BLaER1 treated with 17β-estradiol and CSF1 and Interleukin-3, amounts not matched to agents 10 nM and 100 nM (cell line): ENCODE measurements at regions not wholly inside any gene's neighbourhood (a gene's known extent, or its start where the extent isn't known, plus 50 kb on each side); places are given as distances from the start of the nearest gene placed in this dataset.
A peak's percentile ranks its signal among the peaks of the same experiment; 100 is the strongest.

ENCODE experiments used
- H3K27ac ChIP-seq, 11 experiments: shearing (Covaris generic); formaldehyde crosslinking; 2 replicates each; pipeline ENCODE4 v1.8.1; 2022
- H3K27me3 ChIP-seq, 11 experiments: shearing (Covaris generic); formaldehyde crosslinking; 2 replicates each; pipeline ENCODE4 v1.8.1; 2022
- H3K36me3 ChIP-seq, 11 experiments: shearing (Covaris generic); formaldehyde crosslinking; 2 replicates each; pipeline ENCODE4 v1.8.1; 2022
- H3K4me1 ChIP-seq, 10 experiments: shearing (Covaris generic); formaldehyde crosslinking; 2 replicates each; pipeline ENCODE4 v1.8.1; 2022
- H3K4me2 ChIP-seq, 11 experiments: shearing (Covaris generic); formaldehyde crosslinking; 2 replicates each; pipeline ENCODE4 v1.8.1; 2022
- H3K4me3 ChIP-seq, 10 experiments: shearing (Covaris generic); formaldehyde crosslinking; 2 replicates each; pipeline ENCODE4 v1.8.1; 2022
- H3K9ac ChIP-seq, 11 experiments: shearing (Covaris generic); formaldehyde crosslinking; 2 replicates each; pipeline ENCODE4 v1.8.1; 2022
- H3K9me3 ChIP-seq, 11 experiments: shearing (Covaris generic); formaldehyde crosslinking; replicated peaks in 1 of 11; 2 replicates each; pipeline ENCODE4 v1.8.1; 2022
- H4K20me1 ChIP-seq, 11 experiments: shearing (Covaris generic); formaldehyde crosslinking; 2 replicates each; pipeline ENCODE4 v1.8.1; 2022
- Cebpa-rat ChIP-seq, 11 experiments: shearing (Covaris generic); IDR thresholded peaks; 2 replicates each; pipeline ENCODE4 v1.8.1; 2022

DNA sequence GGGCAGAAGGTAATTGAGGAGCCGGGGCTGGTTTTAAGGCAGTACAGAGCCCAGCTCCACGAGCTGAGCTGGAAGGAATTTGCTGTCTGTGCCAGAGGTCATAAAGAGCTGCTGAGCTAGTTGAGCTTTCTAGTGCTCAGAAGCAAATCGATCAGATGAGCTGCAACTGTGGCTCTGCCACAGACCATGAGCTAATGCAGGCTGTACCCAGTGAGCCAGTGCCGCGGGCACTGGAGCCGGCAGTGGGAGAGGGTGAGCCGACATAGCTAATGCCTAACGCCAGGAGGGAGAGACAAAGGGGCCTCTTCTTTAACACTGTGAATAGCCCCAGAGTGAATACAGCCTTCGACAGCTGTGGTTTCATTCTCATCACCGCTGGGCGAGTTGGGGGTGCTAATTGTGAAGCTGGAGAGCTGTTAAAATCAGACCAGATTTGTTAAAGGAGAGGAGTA lies 410.1 kb upstream of the TCF4 start:
- Histone ChIP-seq H3K27ac (no peak overlapping the region), H3K4me3 (no peak overlapping the region), H3K36me3 (no peaks in the 10 kb centered on the region), H3K9ac (no peak overlapping the region), H3K4me1 (peaks cover 15 to 26% (median 22%) of the 10 kb centered on the region in 10 experiments), H4K20me1 (no peaks in the 10 kb centered on the region), H3K4me2 (peak overlapping the region in 10 of 11 experiments; percentile 57 to 71 (median 64); a peak in 17 of 22 replicates), H3K27me3 (no peaks in the 10 kb centered on the region), H3K9me3 (no peaks in the 10 kb centered on the region)
- TF ChIP-seq Cebpa-rat (IDR thresholded peaks at IDR 0.05), result no peak

DNA sequence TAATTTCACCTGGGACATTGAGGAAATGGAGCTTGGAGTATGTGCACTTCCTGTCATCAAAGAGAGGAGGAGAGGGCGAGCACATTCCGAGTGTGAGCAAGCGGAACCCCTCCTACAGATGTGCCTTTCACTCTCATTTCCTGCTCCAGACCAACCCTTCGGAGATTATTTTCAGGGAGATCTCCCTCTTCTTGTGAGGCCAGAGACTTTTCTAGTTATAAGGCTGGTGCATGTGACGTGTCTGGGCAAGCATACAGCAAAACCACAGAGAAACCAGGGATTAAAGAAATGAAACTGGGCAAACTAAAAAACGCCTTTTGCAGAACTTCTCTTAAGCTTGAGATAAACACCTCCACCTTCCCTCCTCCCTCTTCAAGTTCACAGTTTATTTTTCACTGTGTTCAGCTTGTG lies 409.2 kb upstream of the TCF4 start:
- Histone ChIP-seq H3K27me3 (no peaks in the 10 kb centered on the region), H3K4me1 (peaks cover 15 to 26% (median 22%) of the 10 kb centered on the region in 10 experiments), H3K9ac (no peak overlapping the region), H3K9me3 (no peaks in the 10 kb centered on the region), H4K20me1 (no peaks in the 10 kb centered on the region), H3K36me3 (no peaks in the 10 kb centered on the region), H3K4me3 (0 out of 20 replicates have a peak overlapping the region, but pooled peaks of 1 of the 10 experiments have one; percentile 9), H3K27ac (peak overlapping the region in 1 of 11 experiments; percentile 26; a peak in 1 of 22 replicates), H3K4me2 (peak overlapping the region; percentile 49 to 71 (median 64))
- TF ChIP-seq Cebpa-rat (IDR thresholded peaks at IDR 0.05), result no peak

DNA sequence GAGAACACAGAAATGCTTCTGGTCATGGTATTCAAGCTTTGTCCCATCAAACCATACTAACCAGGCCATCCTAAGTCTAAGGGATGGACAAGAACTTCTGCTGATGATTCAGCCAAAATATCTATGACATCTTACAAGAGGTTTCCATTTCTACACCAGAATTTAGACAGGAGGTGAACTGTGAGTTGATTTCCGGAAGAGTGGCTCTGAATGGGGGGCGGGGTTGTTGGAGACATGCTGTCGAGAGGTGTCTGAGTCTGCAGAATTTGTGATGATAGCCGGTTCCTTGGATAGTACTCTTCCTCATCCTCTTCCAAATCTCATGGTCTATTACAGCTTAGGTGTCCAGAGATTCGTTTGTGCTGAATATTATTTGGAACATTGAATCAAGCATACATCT lies 408.7 kb upstream of the TCF4 start:
- H3K9me3 ChIP-seq, result no peaks in the 10 kb centered on the region
- no peaks in the 10 kb centered on the region for H4K20me1 ChIP-seq
- peak overlapping the region; percentile 49 to 71 (median 64) for H3K4me2 ChIP-seq
- TF ChIP-seq Cebpa-rat (IDR thresholded peaks at IDR 0.05), result no peak
- peaks cover 15 to 24% (median 21%) of the 10 kb centered on the region in 10 experiments for H3K4me1 ChIP-seq
- H3K4me3 ChIP-seq, result 0 out of 20 replicates have a peak overlapping the region, but pooled peaks of 1 of the 10 experiments have one; percentile 9
- H3K36me3 ChIP-seq, result no peaks in the 10 kb centered on the region
- H3K27ac ChIP-seq, result 0 out of 22 replicates have a peak overlapping the region, but pooled peaks of 1 of the 11 experiments have one; percentile 26
- no peak overlapping the region for H3K9ac ChIP-seq
- H3K27me3 ChIP-seq, result no peaks in the 10 kb centered on the region

DNA sequence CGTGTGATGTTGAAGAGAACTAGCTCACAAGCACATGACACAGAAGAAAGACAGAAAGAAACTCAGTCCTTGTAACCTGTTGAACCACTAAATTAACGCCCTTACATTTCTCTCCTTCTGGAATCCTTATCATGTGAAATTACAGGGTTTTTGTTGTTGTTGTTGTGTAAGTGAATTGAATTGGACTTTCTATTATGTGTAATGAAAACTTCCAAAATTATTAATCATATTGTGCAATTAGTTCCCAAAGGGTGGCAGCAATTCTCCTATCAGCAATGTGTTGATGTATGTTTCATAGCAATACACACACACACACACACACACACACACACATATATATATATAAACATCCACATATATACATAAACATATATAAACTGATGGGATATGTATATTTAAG lies 402.2 kb upstream of the TCF4 start:
- Histone ChIP-seq H3K9me3 (peaks cover 0 to 16% (median 5%) of the 10 kb centered on the region in 11 experiments; a peak in 8 of 22 replicates), H3K27me3 (no peaks in the 10 kb centered on the region), H3K4me1 (peaks cover 7 to 18% (median 9%) of the 10 kb centered on the region in 10 experiments), H4K20me1 (no peaks in the 10 kb centered on the region), H3K27ac (no peak overlapping the region), H3K36me3 (no peaks in the 10 kb centered on the region), H3K9ac (no peak overlapping the region), H3K4me3 (no peak overlapping the region), H3K4me2 (no peak overlapping the region)
- no peak for TF ChIP-seq Cebpa-rat (IDR thresholded peaks at IDR 0.05)

DNA sequence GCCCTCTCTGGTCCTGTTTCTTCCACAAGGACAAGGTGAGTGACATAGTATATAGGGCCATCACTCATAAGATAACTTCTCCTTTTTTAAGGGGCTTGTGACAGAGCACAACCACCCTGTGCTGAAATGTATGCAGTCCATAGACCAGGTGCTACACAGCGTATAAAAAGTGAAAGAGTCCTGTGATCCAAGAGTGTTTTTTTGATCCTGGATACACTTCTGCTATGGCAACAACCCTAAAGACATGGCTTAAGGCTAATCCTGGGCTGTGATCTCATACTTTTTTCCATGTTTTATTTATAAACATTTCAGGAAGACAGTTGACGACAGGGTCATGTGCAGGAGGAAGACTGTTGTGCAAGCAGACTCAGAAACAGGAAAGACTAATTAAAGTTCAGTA lies 400.5 kb upstream of the TCF4 start:
- Histone ChIP-seq H3K4me1 (peaks cover 7 to 18% (median 9%) of the 10 kb centered on the region in 10 experiments), H3K4me2 (peak overlapping the region; percentile 42 to 64 (median 58)), H3K27ac (peak overlapping the region in 4 of 11 experiments; percentile 1 to 69 (median 16); a peak in 6 of 22 replicates), H3K9me3 (peaks cover 7 to 28% (median 16%) of the 10 kb centered on the region in 11 experiments; a peak in 18 of 22 replicates), H3K36me3 (no peaks in the 10 kb centered on the region), H3K9ac (no peak overlapping the region), H3K4me3 (no peak overlapping the region), H4K20me1 (no peaks in the 10 kb centered on the region), H3K27me3 (no peaks in the 10 kb centered on the region)
- no peak; a peak in 1 of 22 replicates for TF ChIP-seq Cebpa-rat (IDR thresholded peaks at IDR 0.05)

DNA sequence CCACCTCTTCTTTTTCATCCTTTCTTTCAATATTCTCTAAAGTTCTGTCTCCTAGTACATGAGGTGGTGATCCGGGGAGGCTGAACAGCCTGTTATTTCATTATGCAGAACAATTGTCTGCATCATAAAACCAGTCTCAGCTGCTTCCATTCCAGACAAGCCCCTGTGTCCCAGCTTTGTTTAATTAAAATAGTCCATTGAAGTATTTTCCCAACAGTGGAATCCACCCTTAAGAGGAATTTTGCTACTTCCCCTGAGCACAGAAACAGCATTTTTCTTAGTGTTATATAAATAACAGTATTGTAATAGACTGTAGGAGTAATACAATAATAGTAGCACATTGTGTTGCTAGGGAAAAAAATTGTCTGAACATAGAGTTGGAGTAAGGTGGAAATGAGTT lies 395.4 kb upstream of the TCF4 start:
- Histone ChIP-seq H3K4me3 (no peak overlapping the region), H3K9ac (no peak overlapping the region), H3K36me3 (no peaks in the 10 kb centered on the region), H3K4me2 (no peak overlapping the region), H4K20me1 (no peaks in the 10 kb centered on the region), H3K27ac (no peak overlapping the region), H3K4me1 (peaks cover 1 to 5% (median 4%) of the 10 kb centered on the region in 10 experiments; a peak in 19 of 20 replicates), H3K27me3 (no peaks in the 10 kb centered on the region), H3K9me3 (peaks cover 8 to 28% (median 16%) of the 10 kb centered on the region in 11 experiments; a peak in 18 of 22 replicates)
- no peak for TF ChIP-seq Cebpa-rat (IDR thresholded peaks at IDR 0.05)

DNA sequence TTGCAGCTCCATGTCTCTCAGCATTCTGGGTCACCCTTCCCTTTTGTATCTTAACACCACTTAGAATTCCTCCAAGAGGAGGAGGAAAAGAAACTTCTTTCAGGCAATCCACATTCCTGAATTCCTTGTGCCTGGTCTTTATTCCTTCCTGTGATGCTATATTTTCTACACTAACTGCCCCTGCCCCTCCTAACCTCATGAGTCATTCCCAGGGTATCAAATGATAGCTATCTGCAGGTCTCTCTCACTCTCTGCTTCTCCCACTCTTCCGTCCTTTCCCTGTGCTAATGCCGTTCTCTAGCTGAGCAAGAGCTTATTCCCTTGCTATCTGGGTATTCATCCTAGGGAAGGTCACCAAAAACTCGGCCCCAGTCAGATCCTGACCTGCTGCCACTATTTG lies 395.0 kb upstream of the TCF4 start:
- Histone ChIP-seq H3K9me3 (peaks cover 8 to 27% (median 14%) of the 10 kb centered on the region in 11 experiments; a peak in 18 of 22 replicates), H3K4me2 (no peak overlapping the region), H3K36me3 (no peaks in the 10 kb centered on the region), H3K4me1 (peaks cover 0 to under 1% (median 0%) of the 10 kb centered on the region in 10 experiments; a peak in 6 of 20 replicates), H3K27ac (no peak overlapping the region), H3K27me3 (no peaks in the 10 kb centered on the region), H3K4me3 (no peak overlapping the region), H3K9ac (no peak overlapping the region), H4K20me1 (no peaks in the 10 kb centered on the region)
- TF ChIP-seq Cebpa-rat (IDR thresholded peaks at IDR 0.05), result no peak

DNA sequence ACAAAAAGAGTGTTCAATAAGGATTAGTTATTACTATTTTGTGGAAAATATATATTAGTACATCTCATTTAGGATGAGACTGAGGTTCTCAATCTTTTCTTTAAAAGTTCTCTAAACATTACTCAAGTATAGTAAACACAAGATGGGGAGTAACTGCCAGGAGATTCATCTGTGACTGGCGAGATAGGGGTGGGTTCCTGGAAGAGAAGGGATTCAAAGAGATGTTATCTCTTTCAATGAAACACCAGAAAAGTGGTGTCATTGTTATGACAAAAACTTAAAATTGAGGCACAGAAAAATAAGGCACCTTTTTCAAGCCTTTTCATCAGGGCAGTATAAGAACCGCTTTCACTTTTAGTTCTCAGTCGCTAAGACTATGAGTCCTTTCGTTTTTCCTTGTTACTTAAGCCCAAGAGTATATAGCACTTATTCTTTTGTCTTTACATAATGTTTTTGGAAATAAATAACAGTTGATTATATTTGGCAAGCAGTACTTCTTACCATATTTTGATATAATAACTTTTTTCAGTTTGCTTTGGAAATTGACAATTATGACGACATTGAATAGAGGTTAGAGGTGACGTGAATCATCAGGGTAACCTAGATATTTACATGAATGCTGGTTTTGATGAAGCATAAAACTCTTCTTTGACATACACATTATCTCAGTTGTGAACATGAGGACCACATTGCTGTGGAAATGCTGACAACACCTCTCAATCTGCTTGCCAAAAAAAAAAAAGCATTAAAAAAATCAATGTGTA lies 393.9 kb upstream of the TCF4 start:
- no peak overlapping the region for H3K4me2 ChIP-seq

DNA sequence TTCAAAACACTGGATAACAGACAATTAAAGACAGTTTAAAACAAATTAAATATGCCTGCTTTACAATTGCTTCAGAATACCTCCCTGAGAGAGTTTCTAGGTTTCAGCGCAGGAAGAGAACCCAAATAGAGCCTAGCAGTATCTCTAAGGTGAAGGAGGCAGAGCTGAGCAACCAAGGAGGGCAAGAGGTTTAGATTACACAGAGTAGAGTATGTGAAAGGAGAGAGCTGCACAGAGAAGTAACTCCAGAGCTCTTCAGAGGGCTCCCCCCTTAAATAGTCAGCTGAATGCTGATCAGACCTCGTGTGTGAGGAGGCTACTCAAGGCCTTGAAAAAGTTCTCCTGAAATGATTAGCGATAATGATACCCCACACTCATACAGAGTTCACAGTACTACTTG lies 386.5 kb upstream of the TCF4 start:
- no peaks in the 10 kb centered on the region for H4K20me1 ChIP-seq
- H3K9ac ChIP-seq, result no peak overlapping the region
- H3K27ac ChIP-seq, result no peak overlapping the region
- TF ChIP-seq Cebpa-rat (IDR thresholded peaks at IDR 0.05), result no peak
- H3K4me3 ChIP-seq, result no peak overlapping the region
- H3K36me3 ChIP-seq, result no peaks in the 10 kb centered on the region
- H3K9me3 ChIP-seq, result peaks cover 0 to 13% (median 5%) of the 10 kb centered on the region in 11 experiments; a peak in 8 of 22 replicates
- H3K4me2 ChIP-seq, result no peak overlapping the region
- no peaks in the 10 kb centered on the region for H3K27me3 ChIP-seq
- no peaks in the 10 kb centered on the region for H3K4me1 ChIP-seq

More for the DNA sequence above, 393.9 kb upstream of the TCF4 start:
- Histone ChIP-seq H3K4me3 (no peak overlapping the region), H3K9me3 (peaks cover 8 to 17% (median 13%) of the 10 kb centered on the region in 11 experiments; a peak in 18 of 22 replicates), H4K20me1 (no peaks in the 10 kb centered on the region), H3K4me1 (no peaks in the 10 kb centered on the region), H3K27me3 (no peaks in the 10 kb centered on the region), H3K27ac (no peak overlapping the region), H3K9ac (no peak overlapping the region), H3K36me3 (no peaks in the 10 kb centered on the region)
- no peak for TF ChIP-seq Cebpa-rat (IDR thresholded peaks at IDR 0.05)
